Choroid plexus epithelial cell (primary cell): ENCODE measurements at regions not wholly inside any gene's neighbourhood (a gene's known extent, or its start where the extent isn't known, plus 50 kb on each side); places are given as distances from the start of the nearest gene placed in this dataset.

Experiments used
- DNase-seq: peaks from one replicate; pipeline ENCODE4 v3.0.0-alpha.2; 2010; ENCODE audit warnings: low read depth
- H3K4me3 ChIP-seq: 2 replicates; pipeline ENCODE4 v1.5.1; 2011; ENCODE audit warnings: low read depth, mild to moderate bottlenecking, control low read depth, low read length, moderate library complexity
- CTCF ChIP-seq: conservative IDR thresholded peaks from 2 replicates; pipeline ENCODE4 v1.5.1; 2011; ENCODE audit warnings: low read depth, mild to moderate bottlenecking, control low read depth, inconsistent platforms, low read length, moderate library complexity

- no peak overlapping the region for H3K4me3 ChIP-seq
- no peak for DNase-seq
- no peak for TF ChIP-seq CTCF
Measured at GRCh38 chr2:7471185-7471584, 554.0 kb downstream of the RNF144A start.

- no peak overlapping the region for H3K4me3 ChIP-seq
- TF ChIP-seq CTCF: no peak
- DNase-seq: no peak
Measured at GRCh38 chr2:7472465-7472864, 555.3 kb downstream of the RNF144A start.

GRCh38 chr2:7473135-7473771 is 556.0 kb downstream of the RNF144A start:
- no peak for DNase-seq
- TF ChIP-seq CTCF: no peak
- no peak overlapping the region for H3K4me3 ChIP-seq

- TF ChIP-seq CTCF: no peak
- DNase-seq: no peak
Measured at GRCh38 chr2:7476371-7476770, 559.2 kb downstream of the RNF144A start.

GRCh38 chr2:7479603-7480002 is 562.4 kb downstream of the RNF144A start:
- TF ChIP-seq CTCF: no peak

More at GRCh38 chr2:7476371-7476770, 559.2 kb downstream of the RNF144A start:
- no peak overlapping the region for H3K4me3 ChIP-seq

GRCh38 chr2:7480431-7480830 is 563.2 kb downstream of the RNF144A start:
- H3K4me3 ChIP-seq: no peak overlapping the region
- TF ChIP-seq CTCF: no peak
- DNase-seq: no peak

More at GRCh38 chr2:7479603-7480002, 562.4 kb downstream of the RNF144A start:
- H3K4me3 ChIP-seq: no peak overlapping the region
- DNase-seq: no peak

GRCh38 chr2:7490672-7491071 is 573.5 kb downstream of the RNF144A start:
- no peak for TF ChIP-seq CTCF
- H3K4me3 ChIP-seq: no peak overlapping the region
- DNase-seq: no peak
